ENCODE measurements at regions not wholly inside any gene's neighbourhood (a gene's known extent, or its start where the extent isn't known, plus 50 kb on each side); places are given as distances from the start of the nearest gene placed in this dataset.

GRCh38 chr6:118761645-118762044, 110.3 kb upstream of the CEP85L start:
- no peak overlapping the region for H3K4me3 ChIP-seq (ENCODE audit: low read depth, low read length)
- DNase-seq (ENCODE audit: low read depth) = no peak
- no peak for TF ChIP-seq CTCF (IDR thresholded peaks at IDR 0.05; ENCODE audit: insufficient read depth, low read depth, low read length, missing control alignments)

- TF ChIP-seq CTCF (IDR thresholded peaks at IDR 0.05; ENCODE audit: insufficient read depth, low read depth, low read length, missing control alignments) = no peak
- DNase-seq (ENCODE audit: low read depth) = no peak
- H3K4me3 ChIP-seq (ENCODE audit: low read depth, low read length) = no peak overlapping the region
Measured at GRCh38 chr6:118758946-118759345, 107.6 kb upstream of the CEP85L start.

GRCh38 chr6:118755941-118756646, 104.7 kb upstream of the CEP85L start:
- no peak for TF ChIP-seq CTCF (IDR thresholded peaks at IDR 0.05; ENCODE audit: insufficient read depth, low read depth, low read length, missing control alignments)
- no peak overlapping the region for H3K4me3 ChIP-seq (ENCODE audit: low read depth, low read length)
- DNase-seq (ENCODE audit: low read depth) = no peak

GRCh38 chr6:118752803-118753202, 101.4 kb upstream of the CEP85L start:
- no peak overlapping the region for H3K4me3 ChIP-seq (ENCODE audit: low read depth, low read length)
- no peak for TF ChIP-seq CTCF (IDR thresholded peaks at IDR 0.05; ENCODE audit: insufficient read depth, low read depth, low read length, missing control alignments)
- DNase-seq (ENCODE audit: low read depth) = no peak

GRCh38 chr6:118751072-118751471, 99.7 kb upstream of the CEP85L start:
- TF ChIP-seq CTCF (IDR thresholded peaks at IDR 0.05; ENCODE audit: insufficient read depth, low read depth, low read length, missing control alignments) = no peak

GRCh38 chr6:118750143-118750542, 98.8 kb upstream of the CEP85L start:
- H3K4me3 ChIP-seq (ENCODE audit: low read depth, low read length) = no peak overlapping the region
- DNase-seq (ENCODE audit: low read depth) = peak; percentile 6
- TF ChIP-seq CTCF (IDR thresholded peaks at IDR 0.05; ENCODE audit: insufficient read depth, low read depth, low read length, missing control alignments) = no peak

More at GRCh38 chr6:118751072-118751471, 99.7 kb upstream of the CEP85L start:
- H3K4me3 ChIP-seq (ENCODE audit: low read depth, low read length) = no peak overlapping the region
- DNase-seq (ENCODE audit: low read depth) = no peak
